BJ (cell line): ENCODE measurements at regions not wholly inside any gene's neighbourhood (a gene's known extent, or its start where the extent isn't known, plus 50 kb on each side); places are given as distances from the start of the nearest gene placed in this dataset.

ENCODE experiments used
- CTCF ChIA-PET: fragments of 350-600 bp; formaldehyde crosslinking; extraction: SDS; loops from one replicate; lab custom pipeline; 2021; ENCODE audit warnings: antibody characterized with exemption, inconsistent platforms; lab: Yijun Ruan, JAX
- POLR2A ChIA-PET: fragments of 300-600 bp; sonication (Branson Sonifier 250); formaldehyde crosslinking; extraction: SDS; loops from one replicate; lab custom pipeline; 2021; ENCODE audit warnings: antibody characterized with exemption; lab: Charles Lee
- DNase-seq: peaks from one replicate; pipeline ENCODE4 v3.0.0-alpha.2; 2011; ENCODE audit warnings: low read depth
- H3K27me3 ChIP-seq: 2 replicates; pipeline ENCODE4 v1.6.0; 2011; ENCODE audit warnings: low read length; ENCODE audit not compliant: control insufficient read depth, insufficient read depth
- H3K36me3 ChIP-seq: 2 replicates; pipeline ENCODE4 v1.5.1; 2011; ENCODE audit warnings: low read length; ENCODE audit not compliant: control insufficient read depth, insufficient read depth
- H3K4me3 ChIP-seq: 2 replicates; pipeline ENCODE4 v1.5.1; 2011; ENCODE audit warnings: low read depth, mild to moderate bottlenecking, control low read depth, low read length
- CTCF ChIP-seq: IDR thresholded peaks from 2 replicates; pipeline ENCODE4 v1.5.1; 2011; ENCODE audit warnings: low read depth, mild to moderate bottlenecking, control low read depth, inconsistent platforms, low read length, moderate library complexity; ENCODE audit not compliant: insufficient read depth

- DNase-seq: no peak
- H3K4me3 ChIP-seq: no peak overlapping the region
- no peaks in the 10 kb centered on the region for H3K36me3 ChIP-seq
- CTCF ChIA-PET: no interaction called here
- TF ChIP-seq CTCF: no peak
- 0 out of 2 replicates have a peak, but pooled peaks cover 2% of the 10 kb centered on the region for H3K27me3 ChIP-seq
- POLR2A ChIA-PET: no interaction called here
Observed at GRCh38 chr11:119873761-119874421, 144.9 kb upstream of the NECTIN1 start.

GRCh38 chr11:119872611-119873310 is 143.8 kb upstream of the NECTIN1 start:
- Histone ChIP-seq H3K4me3 (no peak overlapping the region), H3K36me3 (no peaks in the 10 kb centered on the region), H3K27me3 (0 out of 2 replicates have a peak, but pooled peaks cover 2% of the 10 kb centered on the region)
- TF ChIP-seq CTCF: no peak
- CTCF ChIA-PET: no interaction called here
- no peak for DNase-seq
- POLR2A ChIA-PET: no interaction called here

GRCh38 chr11:119865661-119866156 is 136.7 kb upstream of the NECTIN1 start:
- no peak for TF ChIP-seq CTCF
- CTCF ChIA-PET: no interaction called here
- H3K36me3 ChIP-seq: no peaks in the 10 kb centered on the region
- peaks cover 5% of the 10 kb centered on the region; the same call in 1 of the 2 replicates for H3K27me3 ChIP-seq
- no peak for DNase-seq
- POLR2A ChIA-PET: no interaction called here
- no peak overlapping the region for H3K4me3 ChIP-seq

- no peak for TF ChIP-seq CTCF
- no peak for DNase-seq
- Histone ChIP-seq H3K36me3 (no peaks in the 10 kb centered on the region), H3K4me3 (no peak overlapping the region), H3K27me3 (peaks cover 7% of the 10 kb centered on the region; the same call in 1 of the 2 replicates)
- ChIA-PET CTCF (no interaction called here), POLR2A (no interaction called here)
Observed at GRCh38 chr11:119864836-119865235, 135.8 kb upstream of the NECTIN1 start.

- DNase-seq: no peak
- Histone ChIP-seq H3K4me3 (no peak overlapping the region), H3K27me3 (peaks cover 7% of the 10 kb centered on the region; the same call in 1 of the 2 replicates), H3K36me3 (no peaks in the 10 kb centered on the region)
- ChIA-PET POLR2A (no interaction called here), CTCF (no interaction called here)
- no peak for TF ChIP-seq CTCF
Observed at GRCh38 chr11:119863851-119864601, 135.0 kb upstream of the NECTIN1 start.
